ENCODE measurements at regions not wholly inside any gene's neighbourhood (a gene's known extent, or its start where the extent isn't known, plus 50 kb on each side); places are given as distances from the start of the nearest gene placed in this dataset.

- TF ChIP-seq, protein P1, sequence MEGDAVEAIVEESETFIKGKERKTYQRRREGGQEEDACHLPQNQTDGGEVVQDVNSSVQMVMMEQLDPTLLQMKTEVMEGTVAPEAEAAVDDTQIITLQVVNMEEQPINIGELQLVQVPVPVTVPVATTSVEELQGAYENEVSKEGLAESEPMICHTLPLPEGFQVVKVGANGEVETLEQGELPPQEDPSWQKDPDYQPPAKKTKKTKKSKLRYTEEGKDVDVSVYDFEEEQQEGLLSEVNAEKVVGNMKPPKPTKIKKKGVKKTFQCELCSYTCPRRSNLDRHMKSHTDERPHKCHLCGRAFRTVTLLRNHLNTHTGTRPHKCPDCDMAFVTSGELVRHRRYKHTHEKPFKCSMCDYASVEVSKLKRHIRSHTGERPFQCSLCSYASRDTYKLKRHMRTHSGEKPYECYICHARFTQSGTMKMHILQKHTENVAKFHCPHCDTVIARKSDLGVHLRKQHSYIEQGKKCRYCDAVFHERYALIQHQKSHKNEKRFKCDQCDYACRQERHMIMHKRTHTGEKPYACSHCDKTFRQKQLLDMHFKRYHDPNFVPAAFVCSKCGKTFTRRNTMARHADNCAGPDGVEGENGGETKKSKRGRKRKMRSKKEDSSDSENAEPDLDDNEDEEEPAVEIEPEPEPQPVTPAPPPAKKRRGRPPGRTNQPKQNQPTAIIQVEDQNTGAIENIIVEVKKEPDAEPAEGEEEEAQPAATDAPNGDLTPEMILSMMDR (IDR thresholded peaks at IDR 0.05; ENCODE audit: low read depth, low read length): no peak
- no peak for TF ChIP-seq POLR2A (IDR thresholded peaks at IDR 0.05; ENCODE audit: extremely low read depth, insufficient read length)
These were observed 618.6 kb downstream of the CBLN4 start for GRCh38 chr20:55386686-55387085.
